ENCODE measurements at regions not wholly inside any gene's neighbourhood (a gene's known extent, or its start where the extent isn't known, plus 50 kb on each side); places are given as distances from the start of the nearest gene placed in this dataset.
"Not testable (repeated sequence)": the region's sequence is repeated elsewhere in the genome, so short reads cannot be mapped to it uniquely, and the experiment has no call there.

DNA sequence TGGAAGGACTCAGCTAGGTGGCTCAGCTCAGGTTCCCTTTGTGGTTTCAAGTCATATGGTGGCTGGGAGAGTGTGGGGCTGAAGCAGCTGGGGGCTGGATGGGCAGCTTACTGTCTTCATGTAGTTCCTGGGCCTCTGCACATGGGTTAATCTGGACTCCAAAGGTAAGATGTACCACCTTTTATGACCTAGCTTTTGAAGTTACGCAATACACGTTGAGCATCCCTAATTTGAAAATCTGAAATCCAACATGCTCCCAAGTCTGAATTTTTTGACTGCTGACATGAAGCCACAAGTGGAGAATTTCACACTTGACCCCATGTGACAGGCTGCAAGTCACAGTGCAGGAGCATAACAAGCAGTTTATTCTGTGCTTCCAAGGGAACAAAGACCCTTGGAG is 173.7 kb downstream of the KBTBD8 start:
- DNase-seq: no peak

- DNase-seq: not testable (repeated sequence)
Observed at GRCh38 chr3:67173130-67173529, 175.0 kb downstream of the KBTBD8 start.

DNA sequence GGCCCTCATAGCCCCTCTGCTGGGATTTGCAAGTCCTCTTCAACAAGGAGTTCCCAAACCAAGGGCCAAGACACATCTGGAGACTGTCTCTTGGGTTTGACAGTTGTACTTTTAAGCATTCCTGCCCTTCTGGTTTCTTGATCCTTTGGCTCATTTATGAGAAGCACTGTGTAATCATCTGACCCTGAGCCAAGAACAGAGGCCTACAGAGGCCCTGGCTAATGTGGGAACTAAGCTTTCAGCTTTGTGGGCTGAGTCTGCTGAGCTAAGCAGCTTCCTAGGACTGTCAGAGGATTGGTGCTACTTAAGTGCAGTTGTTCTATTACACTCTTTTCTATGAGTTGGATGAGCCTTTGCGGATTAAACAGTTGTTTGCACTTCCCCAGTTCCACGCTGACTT is 178.3 kb downstream of the KBTBD8 start:
- DNase-seq: no peak

GRCh38 chr3:67192466-67192865 is 194.4 kb downstream of the KBTBD8 start:
- DNase-seq: no peak

GRCh38 chr3:67196677-67197076 is 198.6 kb downstream of the KBTBD8 start:
- no peak for DNase-seq

DNA sequence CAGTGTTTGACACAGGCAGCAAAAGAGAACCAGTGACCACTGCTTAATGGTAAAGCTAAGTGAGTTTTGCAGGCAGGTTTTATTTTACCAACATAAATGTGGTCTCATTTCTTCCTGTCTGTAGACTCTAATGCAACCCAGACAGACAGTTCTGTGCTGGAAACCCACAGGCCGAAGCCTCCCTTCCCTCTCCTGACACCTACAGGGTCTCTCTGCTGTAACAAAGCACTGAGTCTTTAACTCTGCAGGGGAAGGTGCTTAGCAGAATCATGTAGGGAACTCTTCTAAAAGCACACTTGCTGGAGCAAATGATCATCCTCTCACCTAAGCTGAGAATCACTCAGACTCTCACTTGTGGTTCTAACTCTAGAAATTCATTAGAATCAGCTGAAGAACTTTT is 200.3 kb downstream of the KBTBD8 start:
- no peak for DNase-seq

GRCh38 chr3:67200618-67201017 is 202.5 kb downstream of the KBTBD8 start:
- DNase-seq: no peak

DNA sequence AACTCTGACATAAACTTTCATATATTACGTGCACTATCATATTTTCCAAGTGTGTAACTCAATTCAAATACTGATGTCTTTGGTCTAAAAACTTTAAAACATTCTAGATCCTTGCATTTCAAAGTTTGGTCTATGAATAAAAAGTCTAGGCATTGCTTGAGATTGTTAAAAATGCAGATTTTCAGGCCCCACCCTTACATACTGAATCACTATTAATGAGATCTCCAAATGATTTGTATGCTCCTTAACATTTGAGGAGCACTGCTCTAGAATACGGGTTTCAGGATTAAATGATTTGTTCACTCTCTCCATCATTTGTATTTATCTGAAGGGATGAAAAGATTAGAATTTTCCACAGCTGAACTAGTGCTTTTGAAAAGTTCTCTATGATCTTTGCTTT is 202.9 kb downstream of the KBTBD8 start:
- no peak for DNase-seq

- no peak for DNase-seq
Observed at GRCh38 chr3:67202053-67202452, 203.9 kb downstream of the KBTBD8 start.

DNA sequence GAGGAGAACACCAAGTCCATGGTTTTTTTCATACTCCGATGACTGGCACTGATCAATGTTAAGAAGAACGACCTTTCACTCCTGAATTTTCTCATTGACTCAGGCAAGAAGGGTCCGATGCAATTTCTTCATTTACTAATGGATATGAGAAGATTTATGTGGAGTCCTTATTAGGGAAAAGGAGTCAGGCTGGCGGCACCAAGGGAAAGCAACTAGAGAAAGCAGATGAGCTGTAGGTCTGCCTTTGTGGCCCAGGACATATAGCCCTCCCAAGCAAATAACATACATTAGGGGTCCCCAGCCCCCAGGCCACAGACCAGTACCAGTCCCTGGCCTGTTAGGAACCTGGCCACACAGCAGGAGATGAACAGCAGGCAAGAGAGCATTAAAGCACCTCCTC is 206.8 kb downstream of the KBTBD8 start:
- DNase-seq: no peak

- DNase-seq: no peak
Observed at GRCh38 chr3:67215690-67216089, 217.6 kb downstream of the KBTBD8 start.

GRCh38 chr3:67227030-67227429 is 228.9 kb downstream of the KBTBD8 start:
- DNase-seq: no peak

- no peak for DNase-seq
Observed at GRCh38 chr3:67228136-67228535, 230.0 kb downstream of the KBTBD8 start.

DNA sequence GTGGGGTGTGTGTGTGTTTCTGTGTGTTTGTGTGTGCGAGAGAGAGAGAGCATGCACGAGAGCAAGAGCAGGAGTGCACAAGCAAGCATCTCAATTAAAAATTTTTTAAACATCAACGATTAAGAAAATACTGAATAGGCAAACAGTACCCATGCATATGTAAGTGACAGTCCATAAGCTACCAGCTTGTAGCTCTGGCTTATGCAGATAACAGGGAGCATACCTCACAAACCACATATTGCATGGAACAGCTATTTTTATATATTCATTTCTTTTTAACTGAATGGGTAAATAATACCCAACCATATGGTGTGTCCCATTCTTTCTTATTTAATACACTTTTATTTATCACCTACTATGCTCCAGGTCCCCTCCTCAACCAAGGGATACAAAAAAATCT is 234.5 kb downstream of the KBTBD8 start:
- no peak for DNase-seq

DNA sequence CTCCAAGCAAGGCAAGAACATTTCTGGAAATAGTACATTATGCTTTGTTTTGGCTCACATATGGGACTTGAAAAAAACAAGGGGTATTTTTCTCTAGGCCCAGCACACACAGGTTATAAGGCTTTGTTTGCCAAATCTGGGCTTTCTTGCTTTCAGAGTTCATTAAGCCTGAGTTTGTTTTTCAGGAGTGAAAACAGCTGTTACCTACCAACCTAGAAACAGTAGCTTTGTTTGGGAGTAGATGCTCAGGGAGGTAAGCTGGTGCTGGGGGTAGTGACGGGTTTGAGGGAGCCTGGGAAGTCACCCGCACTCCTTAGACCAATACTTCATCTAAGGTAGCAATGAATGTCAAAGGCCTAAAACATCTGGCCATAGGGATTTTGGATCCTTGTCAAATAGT is 241.2 kb downstream of the KBTBD8 start:
- no peak for DNase-seq

DNA sequence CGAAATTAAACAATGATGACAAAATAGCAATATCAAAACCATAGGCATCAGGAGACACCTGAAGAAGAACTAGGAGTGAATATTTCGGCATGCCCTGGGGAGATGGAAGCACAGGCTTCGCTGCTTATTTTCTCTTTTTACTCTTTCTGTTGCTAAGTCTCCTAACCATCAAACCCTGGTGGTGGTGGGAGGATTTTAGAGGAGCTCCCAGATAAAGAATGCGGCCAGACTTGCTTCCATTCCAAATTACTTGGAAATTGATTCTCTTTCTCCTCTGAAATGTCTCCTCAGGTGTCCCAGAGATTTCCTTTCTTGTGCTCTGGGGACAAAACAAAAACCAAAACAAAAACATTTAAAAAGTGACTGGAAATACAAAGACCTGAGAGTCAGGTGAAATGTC is 243.0 kb downstream of the KBTBD8 start:
- DNase-seq: no peak

DNA sequence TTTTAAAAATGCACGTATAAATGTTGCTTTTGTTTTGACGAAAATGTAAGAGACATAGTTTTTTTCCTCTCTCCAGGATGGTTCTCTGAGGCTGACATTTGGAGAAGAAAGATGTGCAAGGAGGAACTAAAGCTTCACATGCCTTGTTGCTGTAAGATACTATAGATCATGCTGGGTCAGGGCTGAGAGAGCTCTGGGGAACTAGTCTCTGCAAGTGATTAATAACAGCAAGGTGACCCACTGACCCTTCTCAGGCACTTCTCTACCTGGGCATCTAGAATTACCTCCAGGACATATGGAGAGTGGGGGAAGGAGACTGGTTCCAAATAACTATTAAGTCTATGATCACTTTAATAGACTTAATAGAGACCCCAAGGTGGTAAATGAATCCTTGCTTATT is 246.0 kb downstream of the KBTBD8 start:
- no peak for DNase-seq

DNA sequence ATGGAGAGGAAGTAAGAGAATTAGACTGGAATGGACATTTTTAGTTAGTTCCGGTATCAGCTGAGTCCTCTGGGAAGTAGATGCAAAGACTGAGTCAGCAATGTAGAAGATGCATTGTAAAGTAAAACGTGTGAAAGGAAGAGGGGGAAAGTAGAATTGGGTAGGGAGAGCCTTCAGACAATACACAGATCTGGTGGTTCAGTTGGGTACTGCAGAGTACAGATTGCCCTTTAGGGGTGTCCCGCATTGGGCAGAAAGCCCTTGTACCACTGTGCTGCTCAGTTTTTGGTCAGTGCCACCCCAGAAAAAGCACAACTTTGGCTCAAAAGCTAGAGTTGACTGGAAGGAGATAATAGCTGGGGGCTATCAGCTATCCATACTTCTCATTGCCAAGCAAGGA is 247.4 kb downstream of the KBTBD8 start:
- no peak for DNase-seq

DNA sequence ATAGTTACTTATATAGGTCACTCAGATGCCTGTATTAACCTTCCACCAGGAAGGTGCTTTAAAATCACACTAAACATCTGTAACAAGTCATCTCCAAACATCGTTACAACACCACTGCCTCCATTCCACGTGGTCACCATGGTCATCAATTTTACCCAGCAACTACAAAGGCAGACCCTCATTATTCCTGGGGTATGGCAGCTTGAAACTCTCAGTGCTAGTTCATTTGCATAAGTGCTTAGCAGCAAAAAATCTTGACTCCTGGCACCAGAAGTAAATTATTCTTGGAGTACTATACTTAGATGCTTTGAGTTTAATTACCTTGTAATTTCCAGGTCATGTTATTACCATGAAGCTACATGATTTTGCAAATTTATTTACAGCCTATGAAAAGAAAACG is 250.6 kb downstream of the KBTBD8 start:
- no peak for DNase-seq

DNA sequence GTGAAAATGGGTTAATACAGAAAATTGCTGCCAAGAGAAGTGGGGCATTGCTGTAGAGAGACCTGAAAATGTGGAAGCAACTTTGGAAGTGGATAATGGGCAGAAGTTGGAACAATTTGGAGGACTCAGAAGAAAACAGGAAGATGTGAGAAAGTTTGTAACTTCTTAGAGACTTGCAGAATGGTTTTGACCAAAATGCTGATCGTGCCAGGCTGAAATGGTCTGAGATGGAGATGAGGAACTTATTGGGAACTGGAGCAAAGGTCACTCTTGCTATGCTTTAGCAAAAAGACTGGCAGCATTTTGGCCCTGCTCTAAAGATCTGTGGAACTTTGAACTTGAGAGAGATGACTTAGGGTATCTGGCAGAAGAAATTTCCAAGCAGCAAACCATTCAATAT is 254.8 kb downstream of the KBTBD8 start:
- DNase-seq: not testable (repeated sequence)

GRCh38 chr3:67278015-67278618 is 280.0 kb downstream of the KBTBD8 start:
- no peak for DNase-seq

DNA sequence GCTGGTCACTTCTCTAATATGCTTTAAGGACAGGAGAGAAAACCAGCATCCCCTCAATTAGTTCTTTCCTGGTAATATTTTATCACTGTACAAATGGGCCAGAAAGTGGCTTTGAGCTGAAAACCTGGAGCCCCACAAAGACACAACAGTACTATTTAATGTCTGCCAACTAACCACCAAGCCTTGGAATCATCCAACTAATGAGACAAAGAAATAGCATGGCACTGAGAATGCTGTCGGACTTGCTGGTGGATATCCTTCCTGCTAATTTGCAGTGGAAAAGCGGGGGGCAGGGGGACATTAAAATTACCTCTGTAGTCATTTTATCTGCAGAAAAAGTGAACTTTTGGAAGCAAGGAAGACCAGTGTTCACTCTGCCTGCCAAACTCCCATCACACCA is 288.5 kb downstream of the KBTBD8 start:
- DNase-seq: no peak

DNA sequence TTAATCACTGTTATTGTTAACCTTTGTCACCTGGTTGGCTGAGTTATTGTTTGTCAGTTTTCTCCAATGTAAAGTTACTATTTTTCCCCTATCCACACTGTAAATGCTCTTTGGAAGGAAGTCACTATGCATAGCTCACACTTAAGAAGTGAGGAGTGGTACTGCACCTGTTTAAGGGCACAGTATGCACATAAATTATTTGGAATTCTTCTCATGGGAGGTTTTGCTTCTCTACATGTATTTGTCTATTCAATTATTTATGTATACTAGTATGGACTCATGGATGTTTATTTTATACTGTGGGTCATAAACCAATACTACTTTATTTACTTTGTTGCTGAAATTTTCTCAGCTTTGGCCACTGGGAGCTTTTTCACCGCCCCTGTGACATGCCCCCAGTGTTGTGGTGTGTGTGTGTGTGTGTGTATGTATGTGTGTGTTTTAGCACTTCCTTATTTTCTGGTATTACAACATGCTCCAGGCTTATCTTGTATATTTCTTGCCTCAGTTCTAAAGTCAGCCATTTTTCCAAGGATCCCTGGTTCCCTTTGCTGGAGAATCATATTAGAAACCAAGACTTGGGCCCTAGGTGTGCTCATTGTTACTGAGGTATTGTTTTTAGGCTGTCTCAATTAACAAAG is 290.5 kb downstream of the KBTBD8 start:
- DNase-seq: no peak

DNA sequence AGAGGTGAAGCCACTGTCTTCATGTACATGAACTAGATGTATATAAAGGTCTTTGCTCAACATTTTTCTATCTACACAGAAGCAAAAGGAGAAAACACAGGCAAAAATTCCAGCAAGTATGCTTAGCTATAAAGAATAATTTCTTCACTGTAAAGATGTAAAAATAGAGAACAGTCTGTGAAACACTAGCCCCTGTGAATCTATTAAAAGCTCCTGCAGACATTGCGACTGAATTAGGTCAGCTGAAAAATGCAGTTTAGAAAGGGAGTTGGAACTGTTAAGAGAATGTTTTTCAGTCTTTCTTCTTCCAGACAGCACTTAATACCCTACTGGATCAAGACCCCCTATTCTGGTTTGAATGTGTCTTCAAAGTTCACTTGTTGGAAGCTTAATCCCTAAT is 291.5 kb downstream of the KBTBD8 start:
- DNase-seq: no peak

DNA sequence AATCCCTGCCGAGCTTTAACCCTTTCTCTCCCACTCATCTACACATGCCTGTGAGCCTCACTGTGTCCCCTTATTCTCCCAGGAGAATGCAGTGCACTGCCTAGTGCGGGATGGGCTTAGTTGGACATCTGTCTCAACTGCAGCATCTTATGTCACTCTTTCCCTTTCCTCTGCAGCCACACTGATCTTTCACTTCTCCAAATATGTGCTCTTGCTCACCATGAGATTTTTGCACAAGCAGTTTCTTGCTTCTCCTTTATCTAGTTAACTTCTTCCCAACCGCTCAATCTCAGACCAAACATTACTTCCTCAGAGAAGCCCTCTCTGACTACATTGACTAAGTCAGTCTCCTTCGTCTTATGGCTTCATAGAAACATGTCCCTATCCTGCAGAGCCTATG is 292.3 kb downstream of the KBTBD8 start:
- no peak for DNase-seq

All from NCI-H1092 (cell line).